Colon (tissue), 2 donors: ENCODE measurements at regions not wholly inside any gene's neighbourhood (a gene's known extent, or its start where the extent isn't known, plus 50 kb on each side); places are given as distances from the start of the nearest gene placed in this dataset.
"Not testable (repeated sequence)": the region's sequence is repeated elsewhere in the genome, so short reads cannot be mapped to it uniquely, and the experiment has no call there.

Source experiments
- FAIRE-seq: peaks from 2 replicates; lab custom pipeline; 2012; peaks lifted over from hg19 to GRCh38; lab: Jason Lieb, UNC
- donor health status: control.
- donor health status: control.

DNA sequence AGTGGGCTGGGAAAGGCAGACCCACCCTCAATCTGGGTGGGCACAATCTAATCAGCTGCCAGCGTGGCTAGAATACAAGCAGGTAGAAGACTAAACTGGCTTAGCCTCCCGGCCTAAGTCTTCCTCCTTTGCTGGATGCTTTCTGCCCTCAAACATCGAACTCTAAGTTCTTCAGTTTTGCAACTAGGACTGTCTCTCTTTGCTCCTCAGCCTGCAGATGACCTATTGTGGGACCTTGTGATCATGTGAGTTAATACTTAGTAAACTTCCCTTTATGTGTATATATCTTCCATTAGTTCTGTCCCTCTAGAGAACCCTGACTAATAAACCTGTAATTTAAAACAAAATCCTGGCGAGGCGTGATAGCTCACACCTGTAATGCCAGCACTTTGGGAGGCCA, 51.8 kb upstream of the SLC39A8 start:
- not testable (repeated sequence) for FAIRE-seq

DNA sequence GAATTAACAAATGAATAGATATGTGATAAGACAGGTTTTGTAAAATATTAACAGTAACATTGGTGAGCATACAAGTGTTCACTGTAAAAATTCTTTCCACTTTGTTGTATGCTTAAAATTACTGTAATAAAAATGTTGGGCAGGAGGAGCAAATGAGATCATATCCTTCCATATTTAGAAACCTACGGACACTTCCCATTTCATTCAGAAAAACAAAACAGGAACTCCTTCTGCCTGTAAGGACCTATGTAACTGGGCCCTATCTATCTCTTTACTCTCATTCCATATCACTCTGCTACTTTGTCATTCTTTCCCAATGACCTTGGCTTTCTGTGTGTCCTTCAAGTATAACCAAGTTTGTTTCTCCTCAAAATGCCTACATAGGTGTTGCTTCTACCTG, 53.7 kb upstream of the SLC39A8 start:
- no peak for FAIRE-seq

DNA sequence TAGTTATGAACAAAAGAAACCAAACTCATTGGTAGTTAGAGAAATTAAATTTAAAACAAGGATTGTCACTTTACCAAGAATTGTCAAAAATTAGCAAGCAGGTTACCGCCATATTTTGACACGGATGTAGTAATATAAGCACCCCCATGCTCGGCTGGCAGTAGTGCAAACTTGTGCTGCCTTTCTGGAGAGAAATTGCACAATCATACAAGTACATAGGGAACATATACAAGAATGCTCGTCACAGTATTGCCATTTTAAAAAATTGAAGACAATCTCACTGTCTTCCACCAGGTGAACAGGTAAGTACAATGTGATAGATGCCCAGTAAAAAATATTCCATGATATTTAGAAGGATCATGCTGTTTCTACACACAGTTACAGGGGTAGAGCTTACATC, 55.6 kb upstream of the SLC39A8 start:
- FAIRE-seq = no peak

DNA sequence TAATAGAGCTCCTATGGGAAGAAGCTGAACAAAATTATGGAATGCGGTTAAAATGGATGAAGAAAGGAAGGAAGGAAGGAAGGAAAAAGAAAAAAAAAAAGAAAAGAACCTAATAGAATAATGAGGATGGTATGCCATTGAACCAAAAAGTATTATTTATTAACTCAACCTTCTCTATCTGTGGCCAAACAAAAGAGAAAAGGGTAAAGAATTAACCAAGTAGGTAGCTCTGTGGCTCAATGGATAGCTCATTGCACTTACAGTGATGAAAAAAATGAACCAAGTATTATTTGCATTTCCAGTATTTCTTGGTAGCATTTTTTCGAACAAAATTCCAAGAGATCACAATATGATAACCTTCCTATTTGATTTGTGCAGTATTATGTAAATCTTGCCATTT, 56.9 kb upstream of the SLC39A8 start:
- FAIRE-seq = no peak

- no peak for FAIRE-seq
Measured at GRCh38 chr4:102403116-102403515, 57.8 kb upstream of the SLC39A8 start.

GRCh38 chr4:102404431-102404969, 59.2 kb upstream of the SLC39A8 start:
- FAIRE-seq = no peak

DNA sequence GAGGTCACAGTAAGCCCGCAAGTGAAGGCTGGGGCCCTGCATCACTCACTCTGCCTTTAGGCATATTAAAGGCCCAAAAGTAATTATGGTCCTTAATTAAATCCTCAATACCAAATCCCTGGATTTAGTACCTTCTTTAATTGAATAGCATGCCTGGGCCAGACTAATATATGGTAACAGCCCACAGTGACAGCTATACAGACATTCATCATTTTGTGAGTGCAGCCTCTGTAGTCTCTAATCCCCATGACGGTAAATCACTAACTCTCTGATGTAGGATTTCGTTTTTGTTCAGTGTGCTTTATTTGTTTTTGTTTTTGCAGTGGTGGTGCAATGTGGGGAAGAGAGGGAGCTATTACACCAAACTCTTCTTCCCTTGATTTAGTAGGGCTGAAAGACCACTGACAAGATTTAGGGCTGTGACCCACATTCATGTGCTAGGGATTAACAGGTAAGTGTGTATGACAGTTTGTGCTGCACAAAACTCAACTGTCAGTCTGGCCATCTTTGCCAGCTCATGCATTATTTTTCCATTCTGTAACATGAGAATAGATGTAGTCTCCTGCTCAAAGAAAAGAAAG, 60.6 kb upstream of the SLC39A8 start:
- no peak for FAIRE-seq

DNA sequence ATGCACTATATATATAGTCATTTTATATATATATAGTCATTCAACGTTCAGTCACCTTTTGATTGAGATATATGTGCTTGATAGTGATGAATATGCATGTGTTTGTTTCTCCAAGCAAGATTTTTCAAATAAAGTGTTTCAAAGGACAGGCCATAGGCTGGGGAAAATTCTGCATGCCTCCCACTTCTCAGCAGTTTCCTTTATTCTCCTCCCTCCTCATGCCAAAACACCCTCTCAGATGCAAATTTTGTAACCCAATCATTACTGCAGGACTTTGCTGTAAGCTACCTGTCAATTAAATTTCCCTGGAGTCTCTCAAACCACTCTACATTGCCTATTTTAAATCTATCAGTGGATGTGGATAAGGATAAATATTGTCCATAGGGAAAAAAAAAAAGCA, 65.6 kb upstream of the SLC39A8 start:
- FAIRE-seq = not testable (repeated sequence)

DNA sequence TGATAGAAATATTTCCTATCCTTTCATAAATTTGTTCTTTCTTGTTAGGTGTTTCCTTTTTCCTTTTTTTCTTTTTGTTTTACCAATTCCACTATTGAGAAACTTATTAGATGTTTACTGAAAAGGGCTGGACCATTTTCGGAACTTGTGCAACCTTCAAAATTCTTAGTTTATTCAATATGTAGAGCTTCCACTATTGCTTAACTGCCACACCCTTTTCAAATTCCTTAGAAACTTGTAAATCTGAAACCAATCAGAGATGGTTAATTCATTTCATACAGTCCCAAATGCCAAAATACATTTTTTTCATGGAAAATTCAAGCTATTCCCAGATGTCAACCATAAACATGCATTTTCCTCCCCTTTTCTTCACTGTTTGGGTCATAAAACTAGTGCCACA, 66.1 kb upstream of the SLC39A8 start:
- FAIRE-seq = no peak

DNA sequence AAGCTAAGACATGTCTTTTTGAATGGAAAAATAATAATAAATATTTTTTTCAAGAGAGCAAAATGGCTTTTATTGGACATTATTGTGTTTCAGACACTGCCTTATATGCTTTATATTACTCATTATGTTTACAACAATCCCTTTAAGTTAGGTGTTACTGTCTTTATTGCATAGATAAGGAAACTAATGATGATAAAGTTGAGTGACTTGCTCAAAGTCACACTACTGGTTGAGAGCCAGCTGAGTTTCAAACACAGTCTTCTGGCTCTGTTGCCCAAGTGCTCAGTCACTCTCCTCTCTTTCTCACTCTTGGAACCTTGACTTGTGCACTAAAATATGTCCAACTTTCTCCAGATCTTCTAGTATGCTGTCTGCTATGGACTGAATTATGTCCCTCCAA, 71.5 kb upstream of the SLC39A8 start:
- no peak for FAIRE-seq

- FAIRE-seq = no peak
Measured at GRCh38 chr4:102420563-102421398, 75.5 kb upstream of the SLC39A8 start.

DNA sequence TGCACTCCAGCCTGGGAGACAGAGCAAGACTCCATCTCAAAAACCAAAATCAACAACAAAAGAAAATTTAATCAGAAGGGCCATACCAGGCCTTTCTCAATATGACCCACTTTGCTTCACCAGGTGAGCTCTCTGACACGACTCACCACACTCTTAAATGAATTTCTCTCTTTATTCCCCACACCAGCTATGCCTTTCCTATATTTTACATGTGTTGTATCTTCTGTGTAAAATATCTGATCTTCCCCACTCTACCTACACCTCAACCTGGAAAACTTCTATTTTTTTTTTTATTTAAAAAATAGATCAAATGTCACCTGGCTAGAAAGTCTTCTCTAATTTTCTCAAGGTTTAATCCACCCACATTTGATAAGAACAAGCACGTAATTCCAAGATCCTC, 77.6 kb upstream of the SLC39A8 start:
- FAIRE-seq = no peak

DNA sequence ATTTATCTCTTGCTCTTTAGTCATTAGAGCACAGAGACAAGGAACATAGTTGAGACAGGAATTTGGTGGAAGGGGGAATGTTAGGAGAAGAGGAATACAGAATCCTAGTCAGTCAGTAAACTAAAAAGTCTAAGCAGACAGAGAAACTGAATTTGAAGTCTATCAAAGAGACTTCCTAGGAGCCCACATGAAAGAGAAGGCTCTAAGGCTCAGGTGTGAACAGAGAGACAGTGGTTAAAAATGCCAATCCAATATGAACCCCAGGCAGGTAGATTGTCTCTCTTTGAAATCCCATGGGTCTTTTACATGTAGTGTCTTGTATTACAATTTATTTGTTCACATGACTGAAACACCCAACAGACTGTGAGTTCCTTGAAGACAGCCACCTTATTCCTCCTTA, 77.8 kb upstream of the NFKB1 start:
- FAIRE-seq = no peak

GRCh38 chr4:102427371-102427998, 73.7 kb upstream of the NFKB1 start:
- FAIRE-seq = no peak

- no peak for FAIRE-seq
Measured at GRCh38 chr4:102428122-102428521, 73.0 kb upstream of the NFKB1 start.

DNA sequence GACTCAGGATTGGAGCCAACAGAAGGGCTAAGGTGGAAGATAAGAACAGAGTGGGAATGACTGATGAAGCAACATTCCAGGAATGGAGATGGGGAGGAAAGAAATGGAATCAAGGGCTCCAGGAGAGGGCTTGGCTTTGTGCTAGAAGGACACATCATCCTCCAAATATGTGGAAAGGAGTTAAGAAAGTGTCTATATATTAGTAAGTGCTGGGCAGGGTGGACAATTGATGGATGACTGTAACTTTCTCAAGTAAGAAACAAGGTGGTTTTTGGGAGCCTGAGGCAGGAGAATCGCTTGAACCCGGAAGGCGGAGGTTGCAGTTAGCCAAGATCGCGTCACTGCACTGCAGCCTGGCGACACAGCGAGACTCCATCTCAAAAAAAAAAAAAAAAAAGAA, 71.6 kb upstream of the NFKB1 start:
- FAIRE-seq = no peak

GRCh38 chr4:102430461-102430910, 70.7 kb upstream of the NFKB1 start:
- peak; percentile 10 for FAIRE-seq

DNA sequence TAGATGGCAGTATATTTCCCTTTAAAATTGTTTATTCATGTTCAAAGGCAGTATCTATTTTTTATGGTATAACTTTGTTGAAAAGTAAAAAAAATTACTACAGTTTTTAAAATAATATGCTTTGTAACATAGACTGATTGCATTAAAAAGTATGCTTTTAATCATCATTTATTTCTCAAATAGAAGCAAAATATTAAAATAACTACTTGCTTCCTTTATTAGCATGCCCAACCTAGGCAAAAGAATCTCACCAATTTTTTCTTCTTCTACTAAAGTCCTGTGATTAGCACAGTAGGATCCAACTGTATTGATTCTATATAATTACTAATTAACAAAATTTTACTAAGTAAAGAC, 69.6 kb upstream of the NFKB1 start:
- FAIRE-seq = no peak

- FAIRE-seq = no peak
Measured at GRCh38 chr4:102437111-102437510, 64.0 kb upstream of the NFKB1 start.

DNA sequence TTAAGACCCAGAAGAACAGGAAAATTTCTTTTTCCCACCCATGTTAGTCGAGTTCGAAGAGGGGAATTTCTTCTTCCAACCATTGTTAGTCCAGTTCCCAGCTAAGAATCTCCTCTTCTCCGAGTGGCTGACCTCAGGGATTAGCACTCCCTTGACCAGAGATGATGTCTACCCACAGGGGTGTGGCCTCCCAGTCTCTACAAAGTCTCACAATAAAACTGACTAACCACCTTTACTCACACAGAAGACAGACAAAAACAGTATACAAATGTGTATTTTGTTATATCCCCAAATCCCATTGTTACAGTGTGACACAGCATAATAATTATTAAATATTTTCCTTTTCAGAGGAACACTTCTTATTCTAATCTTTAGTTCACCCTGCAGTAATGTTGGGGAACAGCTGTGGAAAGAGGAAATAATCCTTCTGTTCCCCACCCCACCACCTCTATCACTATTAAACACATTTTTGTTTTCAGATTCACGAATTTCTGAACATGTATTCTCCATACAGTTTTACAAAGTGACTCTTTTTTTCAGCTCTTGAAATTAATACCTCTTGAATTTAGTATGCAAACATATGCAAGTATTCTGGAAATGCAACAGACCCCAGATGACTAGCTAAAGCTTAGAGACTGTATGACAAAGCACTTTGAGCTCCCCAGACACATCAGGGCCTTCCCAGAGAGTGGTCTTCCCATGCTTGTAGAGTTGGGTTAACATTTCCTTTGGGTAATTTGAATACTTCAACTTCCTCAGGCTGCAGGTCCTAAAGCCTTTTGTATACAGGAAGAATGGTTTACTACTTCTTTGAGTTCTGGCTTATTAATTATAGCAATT, 62.5 kb upstream of the NFKB1 start:
- no peak for FAIRE-seq

DNA sequence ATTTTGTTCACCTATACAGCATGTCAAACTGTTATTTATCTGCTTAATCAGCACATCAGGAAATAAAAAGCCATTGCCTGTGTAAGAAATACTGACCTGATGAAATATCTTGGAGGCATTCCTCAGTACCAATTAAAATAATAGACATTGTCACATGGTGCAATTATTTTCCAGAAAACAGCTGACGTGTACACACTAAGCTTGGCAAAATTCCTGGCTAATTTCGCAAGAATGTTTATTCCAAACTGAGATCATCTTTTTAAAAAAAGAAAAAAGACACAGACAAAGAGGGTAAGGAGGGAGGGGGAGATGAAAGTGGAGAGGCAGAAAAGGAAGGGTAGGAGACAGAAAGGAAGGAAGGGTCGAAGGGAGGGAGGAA, 61.9 kb upstream of the NFKB1 start:
- FAIRE-seq = no peak

DNA sequence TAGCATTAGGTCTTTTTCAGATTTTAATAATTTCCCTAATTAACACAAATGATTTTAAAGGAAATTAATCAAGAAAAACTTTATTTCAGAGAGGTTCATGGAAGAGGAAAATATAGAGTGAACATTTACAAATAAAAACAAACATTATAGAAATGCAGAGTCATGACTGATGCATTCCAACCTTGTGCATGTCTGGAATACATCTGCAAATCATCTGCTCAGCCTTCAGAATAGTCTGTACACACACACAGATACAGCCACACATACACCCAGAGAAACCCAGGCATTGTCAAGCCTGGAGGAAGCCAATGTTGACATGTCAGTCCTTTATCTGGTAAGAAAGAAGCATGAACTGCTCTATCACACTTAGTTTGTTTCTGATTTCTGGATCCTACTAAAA, 61.3 kb upstream of the NFKB1 start:
- no peak for FAIRE-seq
